H1 (cell line): ENCODE measurements at regions not wholly inside any gene's neighbourhood (a gene's known extent, or its start where the extent isn't known, plus 50 kb on each side); places are given as distances from the start of the nearest gene placed in this dataset.

Source experiments
- CTCF ChIA-PET: fragments of 300-600 bp; sonication (Branson Sonifier 250); formaldehyde crosslinking; loops from one replicate; lab custom pipeline; 2021; ENCODE audit not compliant: partially characterized antibody; lab: Charles Lee
- POLR2A ChIA-PET: fragments of 300-600 bp; sonication (Branson Sonifier 250); formaldehyde crosslinking; loops from one replicate; lab custom pipeline; 2021; ENCODE audit warnings: inconsistent platforms; ENCODE audit not compliant: partially characterized antibody; lab: Charles Lee
- DNase-seq, 2 experiments: peaks; one replicate each; pipeline versions ENCODE4 v3.0.0 to v3.0.0-alpha.2; 2010 to 2022; ENCODE audit warnings: low spot score in 2 of 2, low read depth in 1 of 2, mixed read lengths in 1 of 2
- FAIRE-seq: peaks from 2 replicates; lab custom pipeline; 2011; peaks lifted over from hg19 to GRCh38; lab: Jason Lieb, UNC
- H2AFZ ChIP-seq: 2 replicates; pipeline ENCODE4 v1.8.1; 2012; ENCODE audit warnings: low read length, inconsistent platforms
- H2AK5ac ChIP-seq: 2 replicates; pipeline ENCODE4 v1.6.1; 2013; ENCODE audit warnings: low read depth, low read length
- H2BK120ac ChIP-seq: replicated peaks from 2 replicates; pipeline ENCODE3; 2013; ENCODE audit warnings: low read depth, low read length, inconsistent platforms
- H2BK12ac ChIP-seq: 2 replicates; pipeline ENCODE4 v1.6.1; 2013; ENCODE audit warnings: low read depth, low read length
- H2BK15ac ChIP-seq: 2 replicates; pipeline ENCODE4 v1.6.1; 2013; ENCODE audit warnings: low read length
- H2BK20ac ChIP-seq: 2 replicates; pipeline ENCODE4 v1.6.1; 2013; ENCODE audit warnings: low read length
- H2BK5ac ChIP-seq: 2 replicates; pipeline ENCODE4 v1.6.1; 2013; ENCODE audit warnings: low read depth, low read length
- H3K14ac ChIP-seq: 2 replicates; pipeline ENCODE4 v1.6.1; 2013; ENCODE audit warnings: inconsistent platforms; ENCODE audit not compliant: insufficient read length
- H3K18ac ChIP-seq: 2 replicates; pipeline ENCODE4 v1.6.1; 2013; ENCODE audit warnings: low read length; ENCODE audit errors: extremely low read depth
- H3K23ac ChIP-seq: 2 replicates; pipeline ENCODE4 v1.6.1; 2013; ENCODE audit warnings: inconsistent platforms; ENCODE audit not compliant: insufficient read length
- H3K23me2 ChIP-seq: 2 replicates; pipeline ENCODE4 v1.6.1; 2013; ENCODE audit warnings: low read depth, low read length
- H3K27ac ChIP-seq: 2 replicates; pipeline ENCODE4 v1.6.1; 2011; ENCODE audit warnings: low read depth, low read length, inconsistent platforms
- H3K27me3 ChIP-seq, 4 experiments: replicated peaks in 1 of 4; 1 replicate in 1 of 4; 2 replicates in 3 of 4; pipeline versions ENCODE4 v1.6.1 to v1.8.1; 2011 to 2013; ENCODE audit warnings: low read length in 3 of 4, mild to moderate bottlenecking in 3 of 4, inconsistent platforms in 2 of 4, mixed read lengths in 2 of 4, moderate library complexity in 1 of 4; ENCODE audit not compliant: control insufficient read depth in 3 of 4, insufficient read depth in 3 of 4; ENCODE audit errors: extremely low read depth in 1 of 4
- H3K36me3 ChIP-seq, 4 experiments: 2 replicates each; pipeline versions ENCODE4 v1.6.1 to v1.8.1; 2011 to 2013; ENCODE audit warnings: mild to moderate bottlenecking in 4 of 4, low read length in 3 of 4, moderate library complexity in 2 of 4, control low read depth in 1 of 4, inconsistent platforms in 1 of 4; ENCODE audit not compliant: insufficient read depth in 4 of 4, control insufficient read depth in 2 of 4
- H3K4ac ChIP-seq: replicated peaks from 2 replicates; pipeline ENCODE3; 2013; ENCODE audit warnings: low read length, low read depth, mixed read lengths, inconsistent platforms; ENCODE audit not compliant: insufficient read length
- H3K4me1 ChIP-seq, 4 experiments: replicated peaks in 1 of 4; 1 replicate in 1 of 4; 2 replicates in 3 of 4; pipeline versions ENCODE4 v1.6.1 to v1.8.1; 2011 to 2013; ENCODE audit warnings: low read length in 3 of 4, inconsistent platforms in 2 of 4, mixed read lengths in 1 of 4; ENCODE audit not compliant: insufficient read depth in 4 of 4, control insufficient read depth in 3 of 4
- H3K4me2 ChIP-seq, 2 experiments: 2 replicates each; pipeline versions ENCODE4 v1.6.1 to v1.8.1; 2011 to 2013; ENCODE audit warnings: low read depth in 2 of 2, low read length in 2 of 2, control low read depth in 1 of 2, inconsistent platforms in 1 of 2, mild to moderate bottlenecking in 1 of 2; ENCODE audit not compliant: insufficient read depth in 1 of 2
- H3K4me3 ChIP-seq, 4 experiments: fragments of 200-600, 300-600 bp in 1 of 4; sonication (generic), shearing (Covaris generic), sonication (Bioruptor Twin) in 1 of 4; 2 replicates each; pipeline versions ENCODE4 v1.5.1 to v1.8.1; 2011 to 2016; ENCODE audit warnings: low read length in 4 of 4, low read depth in 3 of 4, control low read depth in 2 of 4, inconsistent platforms in 2 of 4, mild to moderate bottlenecking in 2 of 4, mixed read lengths in 1 of 4, moderate library complexity in 1 of 4; ENCODE audit not compliant: insufficient read depth in 2 of 4; ENCODE audit errors: extremely low read depth in 1 of 4
- H3K56ac ChIP-seq: replicated peaks from 2 replicates; pipeline ENCODE3; 2013; ENCODE audit warnings: low read depth, mild to moderate bottlenecking, mixed read lengths, low read length, inconsistent platforms; ENCODE audit not compliant: insufficient read length
- H3K79me1 ChIP-seq: 2 replicates; pipeline ENCODE4 v1.6.1; 2013; ENCODE audit warnings: low read depth, low read length, control low read depth
- H3K79me2 ChIP-seq, 2 experiments: 2 replicates each; pipeline versions ENCODE4 v1.6.1 to v1.8.1; 2012 to 2013; ENCODE audit warnings: low read length in 2 of 2, mild to moderate bottlenecking in 2 of 2, inconsistent platforms in 1 of 2; ENCODE audit not compliant: insufficient read depth in 2 of 2, control insufficient read depth in 1 of 2
- H3K9ac ChIP-seq, 4 experiments: replicated peaks in 1 of 4; 1 replicate in 1 of 4; 2 replicates in 3 of 4; pipeline versions ENCODE4 v1.6.1 to v1.8.1; 2011 to 2013; ENCODE audit warnings: low read depth in 3 of 4, low read length in 3 of 4, control low read depth in 2 of 4, mild to moderate bottlenecking in 2 of 4, moderate library complexity in 2 of 4, inconsistent platforms in 1 of 4; ENCODE audit errors: extremely low read depth in 1 of 4
- H3K9me3 ChIP-seq, 2 experiments: 2 replicates each; pipeline versions ENCODE4 v1.6.1 to v1.8.1; 2012 to 2013; ENCODE audit warnings: mild to moderate bottlenecking in 2 of 2, moderate library complexity in 2 of 2, control low read depth in 1 of 2, inconsistent platforms in 1 of 2, low read depth in 1 of 2, low read length in 1 of 2, mixed read lengths in 1 of 2; ENCODE audit not compliant: insufficient read depth in 2 of 2
- H4K20me1 ChIP-seq, 2 experiments: replicated peaks in 1 of 2; 2 replicates each; pipeline versions ENCODE3 to v1.8.1; 2011 to 2013; ENCODE audit warnings: inconsistent platforms in 2 of 2, low read length in 2 of 2, mild to moderate bottlenecking in 1 of 2; ENCODE audit not compliant: insufficient read depth in 2 of 2, control insufficient read depth in 1 of 2
- H4K5ac ChIP-seq: 2 replicates; pipeline ENCODE4 v1.6.1; 2013; ENCODE audit warnings: low read length, low read depth, mixed read lengths, inconsistent platforms; ENCODE audit not compliant: insufficient read length
- H4K8ac ChIP-seq: 2 replicates; pipeline ENCODE4 v1.8.0; 2013; ENCODE audit warnings: mild to moderate bottlenecking, moderate library complexity, low read length, inconsistent platforms; ENCODE audit not compliant: insufficient read depth; ENCODE audit errors: extremely low read depth
- H4K91ac ChIP-seq: replicated peaks from 2 replicates; pipeline ENCODE3; 2013; ENCODE audit warnings: low read length, mixed read lengths, inconsistent platforms; ENCODE audit not compliant: insufficient read length
- CEBPB ChIP-seq: IDR thresholded peaks from 2 replicates; pipeline ENCODE4 v1.6.1; 2012; ENCODE audit warnings: low read depth, low read length
- CREB1 ChIP-seq: IDR thresholded peaks from 2 replicates; pipeline ENCODE4 v1.6.1; 2012; ENCODE audit warnings: inconsistent platforms
- CTBP2 ChIP-seq: IDR thresholded peaks from 2 replicates; pipeline ENCODE4 v1.7.0; 2011; ENCODE audit warnings: borderline replicate concordance, mild to moderate bottlenecking, moderate library complexity, mixed read lengths, low read length; ENCODE audit not compliant: insufficient read depth, insufficient read length
- EGR1 ChIP-seq: IDR thresholded peaks from 2 replicates; pipeline ENCODE4 v1.6.1; 2011; ENCODE audit warnings: low read depth, low read length, borderline replicate concordance
- EZH2 ChIP-seq: fragments of 200-600 bp; sonication (generic); IDR thresholded peaks from 2 replicates; pipeline ENCODE4 v1.7.1; 2012; ENCODE audit warnings: low read depth, mild to moderate bottlenecking, moderate library complexity, low read length, inconsistent platforms; ENCODE audit not compliant: severe bottlenecking
- GABPA ChIP-seq: IDR thresholded peaks from 2 replicates; pipeline ENCODE4 v1.6.1; 2011; ENCODE audit warnings: mild to moderate bottlenecking, low read length, moderate library complexity, borderline replicate concordance; ENCODE audit not compliant: insufficient read depth
- HDAC2 ChIP-seq, 2 experiments: fragments of 300-600 bp in 1 of 2; sonication (generic) in 1 of 2; IDR thresholded peaks; 2 replicates each; pipeline ENCODE4 v1.6.1; 2011 to 2012; ENCODE audit warnings: low read depth in 2 of 2, low read length in 2 of 2, mild to moderate bottlenecking in 2 of 2, moderate library complexity in 2 of 2, borderline replicate concordance in 1 of 2, inconsistent platforms in 1 of 2
- HDAC6 ChIP-seq: IDR thresholded peaks from one replicate; pipeline ENCODE4 v1.7.1; 2012; ENCODE audit warnings: low read depth, mild to moderate bottlenecking, inconsistent platforms, low read length, moderate library complexity
- JUND ChIP-seq: IDR thresholded peaks from 2 replicates; pipeline ENCODE4 v1.6.1; 2011; ENCODE audit warnings: mild to moderate bottlenecking, improper control_type of control experiment, low read length
- NRF1 ChIP-seq: IDR thresholded peaks from 2 replicates; pipeline ENCODE4 v1.6.1; 2011; ENCODE audit warnings: mild to moderate bottlenecking, low read depth, low read length, improper control_type of control experiment
- POLR2A ChIP-seq, 2 experiments: IDR thresholded peaks; 1 replicate in 1 of 2; 2 replicates in 1 of 2; pipeline ENCODE4 v1.6.1; 2011; ENCODE audit warnings: low read depth in 2 of 2, low read length in 2 of 2, mild to moderate bottlenecking in 2 of 2; ENCODE audit errors: control extremely low read depth in 1 of 2
- RXRA ChIP-seq: IDR thresholded peaks from 2 replicates; pipeline ENCODE4 v1.6.1; 2011; ENCODE audit warnings: low read depth, mild to moderate bottlenecking, low read length, moderate library complexity; ENCODE audit not compliant: insufficient read depth
- SAP30 ChIP-seq: fragments of 300-600 bp; sonication (generic); IDR thresholded peaks from 2 replicates; pipeline ENCODE4 v1.7.1; 2012; ENCODE audit warnings: low read length, moderate library complexity, mild to moderate bottlenecking, inconsistent platforms; ENCODE audit not compliant: insufficient read depth, insufficient replicate concordance
- SIRT6 ChIP-seq: IDR thresholded peaks from one replicate; pipeline ENCODE4 v1.7.1; 2012; ENCODE audit warnings: low read length, inconsistent platforms
- TBP ChIP-seq: IDR thresholded peaks from 2 replicates; pipeline ENCODE4 v1.6.1; 2011; ENCODE audit warnings: low read depth, low read length, improper control_type of control experiment
- TEAD4 ChIP-seq: IDR thresholded peaks from 2 replicates; pipeline ENCODE4 v1.6.1; 2012; ENCODE audit warnings: low read depth, low read length, inconsistent platforms, mixed read lengths
- YY1 ChIP-seq: IDR thresholded peaks from 2 replicates; pipeline ENCODE4 v1.6.1; 2011; ENCODE audit warnings: low read depth, mild to moderate bottlenecking, low read length

GRCh38 chr2:181817509-181817908, 74.0 kb upstream of the ITPRID2 start:
- Histone ChIP-seq H2BK120ac (no peak overlapping the region), H3K27ac (no peak overlapping the region), H4K20me1 (no peaks in the 10 kb centered on the region), H3K9me3 (no peaks in the 10 kb centered on the region), H2BK15ac (no peak overlapping the region), H3K79me1 (no peaks in the 10 kb centered on the region), H4K91ac (no peak overlapping the region), H2AK5ac (no peak overlapping the region), H3K23ac (no peak overlapping the region), H2AFZ (peak overlapping the region; percentile 40; the same call in 1 of the 2 replicates), H4K8ac (no peak overlapping the region), H3K56ac (no peak overlapping the region), H3K79me2 (no peaks in the 10 kb centered on the region), H3K4me2 (no peak overlapping the region), H3K18ac (no peak overlapping the region), H3K23me2 (no peaks in the 10 kb centered on the region), H3K4ac (no peak overlapping the region), H2BK12ac (no peak overlapping the region), H3K14ac (no peak overlapping the region), H2BK20ac (no peak overlapping the region), H3K27me3 (no peaks in the 10 kb centered on the region), H4K5ac (no peak overlapping the region), H3K4me1 (no peaks in the 10 kb centered on the region), H3K4me3 (no peak overlapping the region), H3K36me3 (no peaks in the 10 kb centered on the region), H2BK5ac (no peak overlapping the region), H3K9ac (no peak overlapping the region)
- ChIA-PET POLR2A (no interaction called here), CTCF (interaction anchor here (0.6 to 1.4 kb wide), 4 partner anchors 11 to 143 kb away, joined by 3 to 4 read pairs (median 3); no protein-coding TSS in a partner anchor)
- no peak for DNase-seq
- no peak for FAIRE-seq
- TF ChIP-seq SIRT6 (no peak), CEBPB (no peak), EGR1 (no peak), HDAC2 (IDR thresholded peaks at IDR 0.05; ENCODE audit: borderline replicate concordance in 1 of 2, low read depth in 2 of 2, low read length in 2 of 2) (no peak), EZH2 (no peak), POLR2A (IDR thresholded peaks at IDR 0.05; ENCODE audit: control extremely low read depth in 1 of 2, low read depth in 2 of 2, low read length in 2 of 2) (no peak), RXRA (no peak), CTBP2 (no peak), JUND (no peak), YY1 (no peak), HDAC6 (no peak), TEAD4 (no peak), SAP30 (no peak), NRF1 (no peak), GABPA (no peak), TBP (no peak), CREB1 (no peak)
